SK-N-SH (cell line): ENCODE measurements at regions not wholly inside any gene's neighbourhood (a gene's known extent, or its start where the extent isn't known, plus 50 kb on each side); places are given as distances from the start of the nearest gene placed in this dataset.

Source experiments
- EP300 ChIP-seq, 2 experiments: IDR thresholded peaks; 2 replicates each; pipeline versions ENCODE4 v1.4.0 to v1.6.1; 2012; ENCODE audit warnings: borderline replicate concordance in 1 of 2, low read depth in 1 of 2, low read length in 1 of 2
- RAD21 ChIP-seq: IDR thresholded peaks from 2 replicates; pipeline ENCODE4 v1.6.1; 2012; ENCODE audit warnings: mild to moderate bottlenecking, low read length
- TF ChIP-seq, protein P1 (sequence below): fragments of 200-600 bp; sonication (generic); IDR thresholded peaks from 2 replicates; pipeline ENCODE4 v1.6.1; 2017; ENCODE audit warnings: antibody characterized with exemption, mild to moderate bottlenecking, moderate library complexity

DNA sequence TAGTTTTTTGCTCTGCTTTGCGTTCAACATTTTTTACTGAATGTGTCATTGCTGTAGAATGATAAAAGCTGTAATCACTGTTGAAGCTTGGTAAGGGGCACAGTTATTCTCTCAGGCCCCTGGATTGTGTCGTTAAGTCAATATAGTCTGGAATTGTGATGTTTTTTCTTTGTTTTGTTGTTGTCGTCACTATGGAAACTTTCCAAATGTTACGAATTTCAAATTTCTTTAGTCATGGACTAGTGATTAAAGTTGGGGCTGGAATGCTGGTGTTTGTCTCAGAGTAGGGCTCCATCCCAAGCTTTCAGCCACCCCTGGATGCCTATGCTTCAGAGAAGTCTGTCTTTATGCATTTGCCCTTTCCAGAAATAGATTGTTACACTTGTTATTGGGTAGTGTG lies 287.2 kb downstream of the CDH19 start:
- TF ChIP-seq, protein P1, sequence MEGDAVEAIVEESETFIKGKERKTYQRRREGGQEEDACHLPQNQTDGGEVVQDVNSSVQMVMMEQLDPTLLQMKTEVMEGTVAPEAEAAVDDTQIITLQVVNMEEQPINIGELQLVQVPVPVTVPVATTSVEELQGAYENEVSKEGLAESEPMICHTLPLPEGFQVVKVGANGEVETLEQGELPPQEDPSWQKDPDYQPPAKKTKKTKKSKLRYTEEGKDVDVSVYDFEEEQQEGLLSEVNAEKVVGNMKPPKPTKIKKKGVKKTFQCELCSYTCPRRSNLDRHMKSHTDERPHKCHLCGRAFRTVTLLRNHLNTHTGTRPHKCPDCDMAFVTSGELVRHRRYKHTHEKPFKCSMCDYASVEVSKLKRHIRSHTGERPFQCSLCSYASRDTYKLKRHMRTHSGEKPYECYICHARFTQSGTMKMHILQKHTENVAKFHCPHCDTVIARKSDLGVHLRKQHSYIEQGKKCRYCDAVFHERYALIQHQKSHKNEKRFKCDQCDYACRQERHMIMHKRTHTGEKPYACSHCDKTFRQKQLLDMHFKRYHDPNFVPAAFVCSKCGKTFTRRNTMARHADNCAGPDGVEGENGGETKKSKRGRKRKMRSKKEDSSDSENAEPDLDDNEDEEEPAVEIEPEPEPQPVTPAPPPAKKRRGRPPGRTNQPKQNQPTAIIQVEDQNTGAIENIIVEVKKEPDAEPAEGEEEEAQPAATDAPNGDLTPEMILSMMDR: no peak
- TF ChIP-seq EP300 (IDR thresholded peaks at IDR 0.05; ENCODE audit: borderline replicate concordance in 1 of 2, low read depth in 1 of 2, low read length in 1 of 2) (no peak), RAD21 (no peak)
